HFFc6 (cell line): ENCODE measurements at regions not wholly inside any gene's neighbourhood (a gene's known extent, or its start where the extent isn't known, plus 50 kb on each side); places are given as distances from the start of the nearest gene placed in this dataset.
"Not testable (repeated sequence)": the region's sequence is repeated elsewhere in the genome, so short reads cannot be mapped to it uniquely, and the experiment has no call there.

ENCODE experiments used
- DNase-seq: peaks from one replicate; pipeline ENCODE4 v3.0.0-alpha.2; 2018
- H3K27ac Mint-ChIP-seq: 2 replicates; pipeline ENCODE4 v1.8.0; 2020; ENCODE audit warnings: mild to moderate bottlenecking, mixed read lengths
- H3K27me3 Mint-ChIP-seq: 2 replicates; pipeline ENCODE4 v1.8.0; 2021; ENCODE audit warnings: mild to moderate bottlenecking, moderate library complexity, mixed read lengths; ENCODE audit not compliant: insufficient read depth
- H3K36me3 Mint-ChIP-seq: 2 replicates; pipeline ENCODE4 v1.8.0; 2021; ENCODE audit warnings: low read depth, mixed read lengths
- H3K4me1 Mint-ChIP-seq: 2 replicates; pipeline ENCODE4 v1.8.0; 2020; ENCODE audit warnings: low read depth, mixed read lengths
- H3K4me3 Mint-ChIP-seq: 2 replicates; pipeline ENCODE4 v1.8.0; 2020; ENCODE audit warnings: mild to moderate bottlenecking, moderate library complexity, mixed read lengths
- H3K9me3 Mint-ChIP-seq: 2 replicates; pipeline ENCODE4 v1.8.0; 2020; ENCODE audit warnings: mild to moderate bottlenecking, mixed read lengths
- CTCF ChIP-seq: fragments of 200-600 bp; sonication (generic); IDR thresholded peaks from 2 replicates; pipeline ENCODE4 v1.5.0; 2021; ENCODE audit warnings: antibody characterized with exemption, mild to moderate bottlenecking

- H3K27ac Mint-ChIP-seq, H3K9me3 Mint-ChIP-seq, H3K36me3 Mint-ChIP-seq, DNase-seq, H3K4me1 Mint-ChIP-seq, H3K4me3 Mint-ChIP-seq: not testable (repeated sequence)
- H3K27me3 Mint-ChIP-seq, result peaks cover 23% of the 10 kb centered on the region
- TF ChIP-seq CTCF, result peak; percentile 70
Observed at GRCh38 chr4:77366876-77367275, 209.9 kb downstream of the CCNG2 start.

- Mint-ChIP-seq H3K27ac (no peak overlapping the region), H3K27me3 (peaks cover 22% of the 10 kb centered on the region), H3K9me3 (no peaks in the 10 kb centered on the region), H3K4me1 (no peaks in the 10 kb centered on the region; the same call in 1 of the 2 replicates), H3K36me3 (no peaks in the 10 kb centered on the region), H3K4me3 (no peak overlapping the region)
- DNase-seq, result no peak
- no peak for TF ChIP-seq CTCF
Observed at GRCh38 chr4:77367638-77368037, 210.6 kb downstream of the CCNG2 start.

GRCh38 chr4:77372375-77372774, 215.4 kb downstream of the CCNG2 start:
- Mint-ChIP-seq H3K4me1 (no peaks in the 10 kb centered on the region), H3K9me3 (no peaks in the 10 kb centered on the region), H3K4me3 (no peak overlapping the region), H3K27ac (no peak overlapping the region), H3K27me3 (peaks cover 27% of the 10 kb centered on the region), H3K36me3 (no peaks in the 10 kb centered on the region)
- no peak for TF ChIP-seq CTCF
- no peak for DNase-seq

- Mint-ChIP-seq H3K27ac (no peak overlapping the region), H3K36me3 (no peaks in the 10 kb centered on the region)
- no peak for DNase-seq
Observed at GRCh38 chr4:77375866-77376607, 219.0 kb downstream of the CCNG2 start.

GRCh38 chr4:77376788-77377460, 219.9 kb downstream of the CCNG2 start:
- H3K4me3 Mint-ChIP-seq, result no peak overlapping the region
- no peaks in the 10 kb centered on the region for H3K36me3 Mint-ChIP-seq
- peak; percentile 41; the same call in 1 of the 2 replicates for TF ChIP-seq CTCF
- no peaks in the 10 kb centered on the region for H3K4me1 Mint-ChIP-seq
- no peak for DNase-seq
- peaks cover 28% of the 10 kb centered on the region for H3K27me3 Mint-ChIP-seq
- no peak overlapping the region for H3K27ac Mint-ChIP-seq
- no peaks in the 10 kb centered on the region for H3K9me3 Mint-ChIP-seq

More at GRCh38 chr4:77375866-77376607, 219.0 kb downstream of the CCNG2 start:
- Mint-ChIP-seq H3K9me3 (no peaks in the 10 kb centered on the region), H3K4me3 (no peak overlapping the region), H3K27me3 (peaks cover 26% of the 10 kb centered on the region), H3K4me1 (no peaks in the 10 kb centered on the region)
- TF ChIP-seq CTCF, result no peak
